Activated naive CD8-positive, alpha-beta T cell treated with anti-CD3 and anti-CD28 coated beads, Interleukin-2, amount 50 U/mL, for 24 hours (primary cell): ENCODE measurements at regions not wholly inside any gene's neighbourhood (a gene's known extent, or its start where the extent isn't known, plus 50 kb on each side); places are given as distances from the start of the nearest gene placed in this dataset.

Experiments
- ATAC-seq: fragments of 150-1000 bp; cut with Tn5 transposase; one replicate; pipeline ENCODE4 v1.10.0; 2021
- DNase-seq: peaks from one replicate; pipeline ENCODE4 v3.0.0; 2021
- H3K27ac Mint-ChIP-seq: one replicate; pipeline ENCODE4 v1.8.0; 2021; ENCODE audit warnings: mild to moderate bottlenecking, mixed read lengths
- H3K27me3 Mint-ChIP-seq: one replicate; pipeline ENCODE4 v1.8.0; 2021; ENCODE audit warnings: mixed read lengths
- H3K36me3 Mint-ChIP-seq: one replicate; pipeline ENCODE4 v1.8.0; 2021; ENCODE audit warnings: low read depth, mixed read lengths
- H3K4me1 Mint-ChIP-seq: one replicate; pipeline ENCODE4 v1.8.0; 2021; ENCODE audit warnings: mixed read lengths
- H3K4me3 Mint-ChIP-seq: one replicate; pipeline ENCODE4 v1.8.0; 2021; ENCODE audit warnings: mild to moderate bottlenecking, moderate library complexity, mixed read lengths
- H3K9me3 Mint-ChIP-seq: one replicate; pipeline ENCODE4 v1.8.0; 2021; ENCODE audit warnings: mixed read lengths

- ATAC-seq (no peak), DNase-seq (no peak)
- Mint-ChIP-seq H3K4me3 (no peak overlapping the region), H3K27me3 (peaks cover 10% of the 10 kb centered on the region), H3K27ac (no peak overlapping the region), H3K36me3 (no peaks in the 10 kb centered on the region), H3K9me3 (no peaks in the 10 kb centered on the region), H3K4me1 (no peaks in the 10 kb centered on the region)
Measured at GRCh38 chr1:36675931-36676562, 193.3 kb upstream of the CSF3R start.

- Mint-ChIP-seq H3K27me3 (peaks cover 9% of the 10 kb centered on the region), H3K27ac (no peak overlapping the region), H3K36me3 (no peaks in the 10 kb centered on the region), H3K9me3 (no peaks in the 10 kb centered on the region), H3K4me3 (no peak overlapping the region), H3K4me1 (no peaks in the 10 kb centered on the region)
- ATAC-seq (no peak), DNase-seq (no peak)
Measured at GRCh38 chr1:36675106-36675505, 192.4 kb upstream of the CSF3R start.

DNA sequence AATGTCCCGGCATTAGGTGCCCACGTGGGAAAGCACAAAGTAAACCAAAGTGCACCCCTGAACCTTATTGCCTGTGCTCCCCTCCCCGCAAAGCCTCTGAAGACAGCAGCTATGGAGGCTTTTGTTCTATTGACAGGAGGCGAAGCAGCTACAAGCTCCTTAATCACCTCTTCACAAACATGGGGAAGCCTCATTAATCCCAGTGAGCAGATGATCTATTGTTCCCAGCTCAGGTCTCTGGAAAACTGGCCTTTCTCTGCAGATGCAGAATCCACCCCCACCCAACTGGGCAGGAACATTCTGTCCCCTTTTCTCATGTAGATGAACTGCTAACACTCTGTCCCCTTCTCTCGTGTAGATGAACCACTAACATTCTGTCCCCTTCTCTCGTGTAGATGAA, 190.5 kb upstream of the CSF3R start:
- no peaks in the 10 kb centered on the region for H3K36me3 Mint-ChIP-seq
- no peak overlapping the region for H3K4me3 Mint-ChIP-seq
- no peak overlapping the region for H3K27ac Mint-ChIP-seq
- peaks cover 11% of the 10 kb centered on the region for H3K27me3 Mint-ChIP-seq
- H3K4me1 Mint-ChIP-seq: no peaks in the 10 kb centered on the region
- no peak for DNase-seq
- H3K9me3 Mint-ChIP-seq: no peaks in the 10 kb centered on the region
- ATAC-seq: no peak

DNA sequence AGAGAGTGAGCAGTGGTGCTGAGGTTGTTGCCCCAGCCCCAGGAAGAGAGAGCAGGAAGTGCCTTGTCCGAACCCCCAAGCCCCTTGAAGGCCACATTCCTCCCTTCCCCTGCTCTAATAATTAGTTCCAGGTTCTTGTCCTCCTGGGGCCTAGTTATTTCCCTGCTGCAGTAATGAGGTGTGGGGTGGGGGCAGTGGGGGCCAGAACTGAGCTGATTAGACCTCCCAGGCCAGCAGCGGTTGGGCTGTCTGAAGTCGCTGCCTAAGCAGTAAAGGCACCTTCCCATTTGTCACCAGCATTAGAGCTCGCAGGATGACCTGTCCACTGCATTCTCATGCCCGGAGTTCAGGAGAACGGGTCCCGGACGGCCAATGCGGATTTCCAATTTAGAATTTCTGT, 186.5 kb upstream of the CSF3R start:
- Mint-ChIP-seq H3K27me3 (peaks cover 14% of the 10 kb centered on the region), H3K4me1 (no peaks in the 10 kb centered on the region), H3K9me3 (no peaks in the 10 kb centered on the region), H3K4me3 (no peak overlapping the region), H3K36me3 (no peaks in the 10 kb centered on the region), H3K27ac (no peak overlapping the region)
- DNase-seq (no peak), ATAC-seq (no peak)

DNA sequence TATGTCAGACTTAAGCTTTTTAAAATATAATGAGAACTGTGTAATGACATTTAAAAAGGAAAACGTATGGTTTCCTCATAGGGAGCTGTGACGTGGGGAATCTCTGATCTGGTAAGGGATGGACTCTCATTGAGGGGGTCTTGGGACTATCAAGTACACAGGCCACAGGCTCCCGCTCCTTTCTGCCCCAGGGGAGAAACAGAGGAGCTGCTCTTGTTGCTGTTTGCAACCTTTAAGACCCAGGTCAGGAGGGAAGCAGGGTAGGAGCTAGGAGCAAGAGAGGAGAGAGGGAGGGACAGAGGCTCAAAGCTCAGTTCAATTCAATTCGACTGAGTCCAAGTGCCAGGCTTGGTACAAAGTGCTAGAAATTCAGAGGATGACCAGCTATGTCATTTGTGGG, 185.1 kb upstream of the CSF3R start:
- Mint-ChIP-seq H3K4me3 (no peak overlapping the region), H3K4me1 (no peaks in the 10 kb centered on the region), H3K9me3 (no peaks in the 10 kb centered on the region), H3K36me3 (no peaks in the 10 kb centered on the region), H3K27ac (no peak overlapping the region), H3K27me3 (peaks cover 14% of the 10 kb centered on the region)
- no peak for ATAC-seq
- no peak for DNase-seq

DNA sequence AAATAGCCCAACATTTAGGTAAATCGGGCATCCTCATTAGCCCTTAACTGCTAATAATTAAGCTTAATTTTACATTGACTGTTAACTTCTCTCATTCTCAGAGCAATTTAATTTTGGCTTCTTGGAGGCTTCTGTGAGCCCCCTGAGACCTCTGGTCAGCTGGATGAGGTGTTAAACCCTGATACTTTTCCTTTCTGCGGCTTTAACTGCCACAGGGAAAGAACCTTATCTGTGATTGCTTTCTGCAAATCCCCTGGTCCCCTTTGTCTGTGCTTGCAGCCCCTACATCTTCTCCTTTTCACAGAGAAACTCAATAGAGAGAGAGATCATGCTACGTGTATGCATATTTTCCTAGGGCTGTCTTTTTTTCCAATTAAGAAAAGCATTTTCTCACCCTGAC, 184.5 kb upstream of the CSF3R start:
- H3K9me3 Mint-ChIP-seq: no peaks in the 10 kb centered on the region

DNA sequence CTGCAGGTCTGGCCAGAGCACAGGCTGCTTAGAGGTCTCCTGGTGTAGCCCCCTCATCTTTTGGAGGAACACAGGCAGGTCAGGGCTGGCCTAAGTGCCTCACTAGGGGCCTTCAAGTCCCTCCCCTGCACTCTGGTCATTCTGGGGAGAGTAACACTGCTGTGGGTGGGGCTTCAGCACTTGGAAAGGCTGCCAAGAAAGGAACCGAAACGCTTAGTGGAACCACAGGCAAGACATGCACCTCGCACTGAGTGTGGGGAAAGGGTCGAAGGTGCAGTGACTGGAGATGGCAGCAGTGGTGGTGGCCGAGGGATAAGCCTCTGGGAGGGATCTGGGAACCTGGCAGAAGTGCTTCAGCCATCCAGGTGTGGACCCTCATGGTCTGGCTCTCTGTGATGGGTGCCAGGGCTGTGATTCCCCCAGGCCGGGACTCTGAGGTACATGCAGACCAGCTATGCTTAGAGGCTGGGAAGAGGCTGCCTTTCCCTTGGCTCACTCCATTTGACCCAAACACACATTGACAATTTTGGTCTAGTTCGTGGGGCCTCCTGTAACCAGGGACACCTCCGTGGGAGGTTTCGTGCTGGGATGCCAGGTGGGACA, 182.9 kb upstream of the CSF3R start:
- ATAC-seq: no peak
- Mint-ChIP-seq H3K27me3 (peaks cover 15% of the 10 kb centered on the region), H3K4me1 (no peaks in the 10 kb centered on the region), H3K27ac (no peak overlapping the region), H3K36me3 (no peaks in the 10 kb centered on the region), H3K4me3 (no peak overlapping the region), H3K9me3 (no peaks in the 10 kb centered on the region)
- no peak for DNase-seq

More for the DNA sequence above, 184.5 kb upstream of the CSF3R start:
- Mint-ChIP-seq H3K27ac (no peak overlapping the region), H3K4me1 (no peaks in the 10 kb centered on the region), H3K4me3 (no peak overlapping the region), H3K27me3 (peaks cover 14% of the 10 kb centered on the region), H3K36me3 (no peaks in the 10 kb centered on the region)
- no peak for ATAC-seq
- DNase-seq: no peak

- no peak for DNase-seq
- H3K9me3 Mint-ChIP-seq: no peaks in the 10 kb centered on the region
- peaks cover 14% of the 10 kb centered on the region for H3K27me3 Mint-ChIP-seq
- no peak overlapping the region for H3K4me3 Mint-ChIP-seq
- no peak overlapping the region for H3K27ac Mint-ChIP-seq
- no peaks in the 10 kb centered on the region for H3K4me1 Mint-ChIP-seq
- H3K36me3 Mint-ChIP-seq: no peaks in the 10 kb centered on the region
- ATAC-seq: no peak
Measured at GRCh38 chr1:36664571-36665287, 182.0 kb upstream of the CSF3R start.

DNA sequence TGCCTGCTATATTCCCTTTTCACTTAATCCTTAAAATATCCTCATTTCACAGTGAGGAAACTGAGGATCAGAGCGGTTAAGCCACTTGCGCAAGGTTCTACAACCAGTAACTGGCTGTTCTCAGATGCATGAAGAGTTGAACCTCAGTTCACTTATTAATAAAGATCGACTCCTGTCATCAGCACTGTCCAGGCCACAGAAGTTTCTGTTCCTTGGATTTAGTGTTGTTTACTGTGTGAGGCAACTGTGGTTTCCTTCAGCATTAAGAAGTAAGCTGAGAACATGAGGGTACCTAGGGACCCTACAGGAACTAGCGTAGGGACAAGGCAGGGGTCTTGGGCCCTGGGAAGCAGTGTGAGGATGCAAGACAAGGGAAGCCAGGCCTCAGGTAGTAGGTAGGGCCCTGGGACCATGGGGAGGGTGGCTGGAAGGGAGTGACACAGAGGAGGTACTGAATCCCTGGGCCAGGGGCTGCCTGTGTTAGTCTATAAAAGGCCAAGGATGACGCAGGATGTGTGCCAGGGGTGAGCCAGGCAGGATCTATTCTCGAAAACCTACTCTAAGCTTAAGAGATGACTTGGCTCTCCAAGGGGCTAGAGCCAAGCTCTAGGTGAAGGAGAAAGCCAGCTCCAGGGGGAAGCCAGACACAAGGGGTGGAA, 181.2 kb upstream of the CSF3R start:
- H3K27ac Mint-ChIP-seq: no peak overlapping the region
- H3K9me3 Mint-ChIP-seq: no peaks in the 10 kb centered on the region
- H3K4me3 Mint-ChIP-seq: no peak overlapping the region
- peaks cover 19% of the 10 kb centered on the region for H3K27me3 Mint-ChIP-seq
- no peaks in the 10 kb centered on the region for H3K4me1 Mint-ChIP-seq
- no peak for DNase-seq
- H3K36me3 Mint-ChIP-seq: no peaks in the 10 kb centered on the region
- ATAC-seq: no peak

DNA sequence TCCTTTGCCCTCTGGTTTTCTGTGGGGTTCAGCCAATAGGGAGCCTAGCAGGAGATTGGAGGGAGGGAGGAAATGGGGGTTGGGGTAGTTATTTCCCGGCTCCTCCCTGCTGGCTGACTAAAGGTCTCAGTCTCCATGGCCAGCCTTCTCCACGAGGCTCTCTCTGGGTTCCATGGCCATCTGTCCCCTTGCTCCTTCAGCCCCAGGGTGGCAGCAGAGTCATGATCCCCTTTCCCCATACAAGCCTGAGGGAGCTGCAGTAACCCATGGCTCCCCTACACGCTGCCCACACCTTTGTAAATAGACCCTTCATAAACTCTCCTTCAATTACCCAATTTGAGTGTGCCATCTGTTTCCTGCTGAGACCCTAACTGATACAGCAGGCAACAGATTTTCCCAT, 176.1 kb upstream of the CSF3R start:
- DNase-seq (no peak), ATAC-seq (no peak)
- Mint-ChIP-seq H3K9me3 (no peaks in the 10 kb centered on the region), H3K27ac (no peak overlapping the region), H3K27me3 (peaks cover 19% of the 10 kb centered on the region), H3K4me3 (no peak overlapping the region), H3K36me3 (no peaks in the 10 kb centered on the region), H3K4me1 (no peaks in the 10 kb centered on the region)

DNA sequence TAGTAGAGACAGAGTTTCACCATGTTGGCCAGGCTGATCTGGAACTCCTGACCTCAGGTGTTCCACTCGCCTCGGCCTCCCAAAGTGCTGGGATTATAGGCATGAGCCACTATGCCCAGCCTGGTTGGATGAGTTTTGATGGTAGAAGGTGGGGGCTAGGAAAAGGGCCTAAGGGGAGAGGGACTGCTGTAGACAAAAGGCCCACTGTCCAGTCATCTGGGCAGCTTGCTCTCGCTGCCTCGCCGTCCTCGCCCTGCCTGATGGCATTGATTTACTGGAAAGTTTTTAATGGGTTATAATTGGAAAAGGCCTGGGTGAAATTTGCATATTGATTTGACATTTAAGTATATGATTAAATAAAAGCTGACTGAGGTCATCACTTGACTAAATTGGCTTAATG, 175.1 kb upstream of the CSF3R start:
- Mint-ChIP-seq H3K4me1 (no peaks in the 10 kb centered on the region), H3K4me3 (no peak overlapping the region), H3K9me3 (no peaks in the 10 kb centered on the region), H3K27me3 (peaks cover 19% of the 10 kb centered on the region), H3K36me3 (no peaks in the 10 kb centered on the region), H3K27ac (no peak overlapping the region)
- ATAC-seq (no peak), DNase-seq (no peak)

GRCh38 chr1:36656838-36657237, 174.1 kb upstream of the CSF3R start:
- Mint-ChIP-seq H3K4me3 (no peak overlapping the region), H3K27me3 (peaks cover 24% of the 10 kb centered on the region), H3K36me3 (no peaks in the 10 kb centered on the region), H3K9me3 (no peaks in the 10 kb centered on the region), H3K27ac (no peak overlapping the region), H3K4me1 (no peaks in the 10 kb centered on the region)
- no peak for DNase-seq
- no peak for ATAC-seq

DNA sequence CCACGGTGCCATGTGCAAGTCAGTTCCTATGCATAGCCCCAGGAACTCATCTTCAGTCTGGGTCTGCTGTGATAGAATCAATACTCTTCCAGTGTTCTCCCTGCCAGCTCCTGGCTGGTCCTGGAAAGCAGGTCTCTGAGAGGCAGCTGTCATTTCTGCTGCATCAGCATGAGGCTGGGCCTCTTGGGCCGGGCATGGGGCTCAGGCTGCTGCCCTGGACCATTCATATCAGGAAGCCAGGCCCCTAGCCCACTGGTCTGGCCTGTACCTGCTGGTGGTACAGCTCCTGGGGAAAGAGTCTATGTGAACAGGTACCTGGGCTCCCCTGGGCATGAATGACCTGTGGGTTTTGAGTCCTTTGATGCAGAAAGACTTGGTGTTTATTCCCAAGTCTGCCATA, 173.6 kb upstream of the CSF3R start:
- DNase-seq: no peak
- Mint-ChIP-seq H3K4me1 (no peaks in the 10 kb centered on the region), H3K36me3 (no peaks in the 10 kb centered on the region), H3K27me3 (peaks cover 26% of the 10 kb centered on the region), H3K9me3 (no peaks in the 10 kb centered on the region), H3K4me3 (no peak overlapping the region), H3K27ac (no peak overlapping the region)
- ATAC-seq: no peak

- no peak for ATAC-seq
- peaks cover 34% of the 10 kb centered on the region for H3K27me3 Mint-ChIP-seq
- H3K27ac Mint-ChIP-seq: no peak overlapping the region
- no peak overlapping the region for H3K4me3 Mint-ChIP-seq
- DNase-seq: no peak
- no peaks in the 10 kb centered on the region for H3K36me3 Mint-ChIP-seq
- peaks cover 1% of the 10 kb centered on the region for H3K4me1 Mint-ChIP-seq
- no peaks in the 10 kb centered on the region for H3K9me3 Mint-ChIP-seq
Measured at GRCh38 chr1:36654586-36654985, 171.9 kb upstream of the CSF3R start.

- no peaks in the 10 kb centered on the region for H3K9me3 Mint-ChIP-seq
- H3K4me1 Mint-ChIP-seq: peaks cover 1% of the 10 kb centered on the region
- H3K4me3 Mint-ChIP-seq: no peak overlapping the region
- no peak for ATAC-seq
- no peak overlapping the region for H3K27ac Mint-ChIP-seq
- no peak for DNase-seq
- H3K27me3 Mint-ChIP-seq: peaks cover 30% of the 10 kb centered on the region
- no peaks in the 10 kb centered on the region for H3K36me3 Mint-ChIP-seq
Measured at GRCh38 chr1:36653850-36654249, 171.1 kb upstream of the CSF3R start.
